ENCODE measurements at regions not wholly inside any gene's neighbourhood (a gene's known extent, or its start where the extent isn't known, plus 50 kb on each side); places are given as distances from the start of the nearest gene placed in this dataset.

DNA sequence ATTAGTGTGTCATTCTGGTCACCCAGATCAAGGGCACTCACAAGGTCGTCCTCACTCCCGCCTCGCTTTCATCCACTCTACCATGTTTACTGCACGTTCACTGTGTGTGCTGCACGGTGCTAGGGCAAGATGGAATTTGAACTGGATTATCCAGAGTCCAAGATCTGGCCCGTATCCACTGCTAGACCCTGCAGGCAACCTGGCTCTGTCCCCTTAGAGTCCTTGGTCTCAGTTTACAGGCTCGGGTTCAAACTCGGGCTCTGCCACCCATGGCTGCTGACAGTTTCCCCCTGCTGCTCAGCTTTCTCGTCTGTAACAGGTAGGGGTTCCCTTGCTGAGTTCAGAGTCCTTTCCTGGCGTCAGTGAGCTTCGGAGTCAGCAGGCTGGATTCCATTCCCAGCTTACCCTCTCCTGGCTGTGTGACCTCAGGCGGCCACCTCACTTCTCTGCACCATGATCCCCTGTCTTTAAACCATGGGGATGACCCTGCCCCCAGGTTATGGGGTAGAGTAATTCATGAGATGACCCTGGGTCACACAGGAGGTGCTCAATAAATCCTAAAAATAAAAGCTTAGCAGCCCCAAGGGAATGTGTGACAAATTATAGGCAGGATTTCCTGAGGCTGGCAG is 79.6 kb upstream of the SLC6A6 start:
- Histone ChIP-seq H3F3A (ENCODE audit: insufficient read depth, low read length) (no peaks in the 10 kb centered on the region), H3K4me3 (ENCODE audit: low read length) (no peak overlapping the region), H3K27me3 (replicated peaks; ENCODE audit: insufficient read depth, low read length) (peaks cover 11% of the 10 kb centered on the region; the same call in 1 of the 2 replicates), H3K79me2 (ENCODE audit: low read length) (no peaks in the 10 kb centered on the region), H2AFZ (ENCODE audit: low read length) (no peak overlapping the region), H3K27ac (ENCODE audit: low read length) (no peak overlapping the region), H3K9ac (ENCODE audit: low read length) (no peak overlapping the region), H4K20me1 (ENCODE audit: insufficient read depth, low read length) (no peaks in the 10 kb centered on the region), H3K4me2 (ENCODE audit: low read depth, low read length) (no peak overlapping the region), H3K36me3 (replicated peaks; ENCODE audit: insufficient read depth, low read length) (no peaks in the 10 kb centered on the region), H3K9me3 (replicated peaks; ENCODE audit: insufficient read depth, low read length) (no peaks in the 10 kb centered on the region), H3K4me1 (ENCODE audit: low read length) (no peaks in the 10 kb centered on the region), H3K9me2 (replicated peaks; ENCODE audit: insufficient read depth, low read length) (no peaks in the 10 kb centered on the region)
- TF ChIP-seq EZH2 (optimal IDR thresholded peaks at IDR 0.05; ENCODE audit: low read depth, low read length) (no peak), EZH2phosphoT487 (IDR thresholded peaks at IDR 0.05; ENCODE audit: low read length) (no peak)
- TF ChIP-seq, protein P1, sequence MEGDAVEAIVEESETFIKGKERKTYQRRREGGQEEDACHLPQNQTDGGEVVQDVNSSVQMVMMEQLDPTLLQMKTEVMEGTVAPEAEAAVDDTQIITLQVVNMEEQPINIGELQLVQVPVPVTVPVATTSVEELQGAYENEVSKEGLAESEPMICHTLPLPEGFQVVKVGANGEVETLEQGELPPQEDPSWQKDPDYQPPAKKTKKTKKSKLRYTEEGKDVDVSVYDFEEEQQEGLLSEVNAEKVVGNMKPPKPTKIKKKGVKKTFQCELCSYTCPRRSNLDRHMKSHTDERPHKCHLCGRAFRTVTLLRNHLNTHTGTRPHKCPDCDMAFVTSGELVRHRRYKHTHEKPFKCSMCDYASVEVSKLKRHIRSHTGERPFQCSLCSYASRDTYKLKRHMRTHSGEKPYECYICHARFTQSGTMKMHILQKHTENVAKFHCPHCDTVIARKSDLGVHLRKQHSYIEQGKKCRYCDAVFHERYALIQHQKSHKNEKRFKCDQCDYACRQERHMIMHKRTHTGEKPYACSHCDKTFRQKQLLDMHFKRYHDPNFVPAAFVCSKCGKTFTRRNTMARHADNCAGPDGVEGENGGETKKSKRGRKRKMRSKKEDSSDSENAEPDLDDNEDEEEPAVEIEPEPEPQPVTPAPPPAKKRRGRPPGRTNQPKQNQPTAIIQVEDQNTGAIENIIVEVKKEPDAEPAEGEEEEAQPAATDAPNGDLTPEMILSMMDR (IDR thresholded peaks at IDR 0.05; ENCODE audit: low read length), result no peak
- DNase-seq, result no peak

DNA sequence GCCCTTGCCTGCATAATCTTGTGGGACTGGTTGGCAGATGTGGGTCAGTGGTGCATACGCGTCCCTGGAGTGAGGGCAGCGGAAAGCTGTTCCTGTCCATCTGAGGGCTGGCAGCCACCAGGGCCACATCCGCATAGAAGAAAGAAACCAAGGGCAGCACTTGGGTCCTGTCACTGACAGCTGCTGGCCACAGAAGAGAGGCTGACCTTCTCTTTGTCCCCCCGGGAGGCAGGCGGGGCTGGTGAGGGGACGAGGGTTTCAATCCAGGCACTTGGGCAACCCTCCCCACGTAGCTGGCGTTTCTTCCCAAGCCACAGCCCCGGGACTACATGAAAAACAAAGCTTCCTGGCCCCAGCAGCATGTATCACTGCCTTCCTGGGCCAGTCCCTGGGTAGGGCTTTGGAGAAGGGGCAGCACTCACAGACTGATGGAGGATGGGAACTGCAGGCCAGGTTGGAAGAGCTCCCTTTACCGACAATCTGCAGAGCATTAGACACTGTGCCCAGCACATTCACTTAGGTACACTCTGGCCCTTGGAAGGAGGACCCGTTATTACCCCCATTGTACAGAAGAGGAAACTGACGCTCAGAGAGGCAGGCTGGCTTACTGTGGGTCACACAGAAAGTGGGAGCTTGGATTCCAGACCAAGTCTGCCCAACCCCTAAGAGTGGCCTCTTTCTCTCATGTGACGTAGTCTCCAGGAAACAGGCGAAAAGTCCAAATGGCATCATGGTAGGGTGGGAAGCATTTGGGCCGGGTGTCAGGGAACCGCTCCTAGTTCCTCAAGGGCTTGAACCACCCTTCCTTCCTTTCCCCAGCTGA is 78.8 kb upstream of the SLC6A6 start:
- no peaks in the 10 kb centered on the region for H3K9me2 ChIP-seq (replicated peaks; ENCODE audit: insufficient read depth, low read length)
- DNase-seq, result no peak
- H3K27ac ChIP-seq (ENCODE audit: low read length), result no peak overlapping the region
- H3K4me3 ChIP-seq (ENCODE audit: low read length), result no peak overlapping the region
- peaks cover 11% of the 10 kb centered on the region; the same call in 1 of the 2 replicates for H3K27me3 ChIP-seq (replicated peaks; ENCODE audit: insufficient read depth, low read length)
- no peaks in the 10 kb centered on the region for H3K4me1 ChIP-seq (ENCODE audit: low read length)
- no peaks in the 10 kb centered on the region for H3K9me3 ChIP-seq (replicated peaks; ENCODE audit: insufficient read depth, low read length)
- no peak overlapping the region for H2AFZ ChIP-seq (ENCODE audit: low read length)
- no peaks in the 10 kb centered on the region for H3K79me2 ChIP-seq (ENCODE audit: low read length)
- H3K9ac ChIP-seq (ENCODE audit: low read length), result no peak overlapping the region
- no peak overlapping the region for H3K4me2 ChIP-seq (ENCODE audit: low read depth, low read length)
- H3K36me3 ChIP-seq (replicated peaks; ENCODE audit: insufficient read depth, low read length), result no peaks in the 10 kb centered on the region
- no peaks in the 10 kb centered on the region for H4K20me1 ChIP-seq (ENCODE audit: insufficient read depth, low read length)
- TF ChIP-seq, protein P1 (IDR thresholded peaks at IDR 0.05; ENCODE audit: low read length), result no peak
- TF ChIP-seq EZH2phosphoT487 (IDR thresholded peaks at IDR 0.05; ENCODE audit: low read length) (no peak), EZH2 (optimal IDR thresholded peaks at IDR 0.05; ENCODE audit: low read depth, low read length) (no peak)
- no peaks in the 10 kb centered on the region for H3F3A ChIP-seq (ENCODE audit: insufficient read depth, low read length)

DNA sequence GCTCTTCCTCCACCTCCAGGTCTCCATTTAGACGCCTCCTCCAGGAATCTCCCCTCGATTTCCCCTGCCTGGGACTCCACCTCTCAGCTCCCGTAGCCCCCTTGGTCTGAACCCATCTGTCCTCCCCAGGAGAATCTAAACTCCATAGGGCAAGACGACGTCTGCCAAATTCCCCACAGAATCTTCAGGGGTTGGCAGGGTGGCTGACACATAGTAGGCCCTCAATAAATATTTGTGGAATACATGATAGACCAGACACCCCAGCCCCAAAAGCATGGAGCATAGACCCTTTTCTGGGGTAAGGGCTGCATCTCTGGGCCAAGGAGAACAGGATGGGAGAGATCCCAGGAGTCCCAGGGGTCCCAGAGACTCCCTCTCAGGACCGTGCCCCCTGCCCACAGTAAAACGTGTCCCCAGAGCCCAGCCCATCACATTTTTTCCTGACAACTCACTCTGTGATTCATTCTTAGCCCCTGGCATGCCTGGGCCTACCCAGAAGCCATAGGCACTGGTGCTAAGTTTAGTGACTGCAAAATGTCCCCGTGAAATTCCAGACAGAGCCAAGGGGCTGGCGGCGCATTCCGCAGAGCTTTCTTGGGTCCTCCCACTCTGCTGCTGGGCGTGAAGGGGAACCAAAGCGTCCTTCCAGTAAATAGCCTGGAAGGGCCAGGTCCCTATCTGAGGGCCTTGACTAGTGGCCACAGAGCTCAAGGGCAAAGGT is 78.0 kb upstream of the SLC6A6 start:
- H3K27ac ChIP-seq (ENCODE audit: low read length), result no peak overlapping the region
- TF ChIP-seq, protein P1 (IDR thresholded peaks at IDR 0.05; ENCODE audit: low read length), result no peak
- TF ChIP-seq EZH2phosphoT487 (IDR thresholded peaks at IDR 0.05; ENCODE audit: low read length) (no peak), EZH2 (optimal IDR thresholded peaks at IDR 0.05; ENCODE audit: low read depth, low read length) (no peak)
- no peak overlapping the region for H2AFZ ChIP-seq (ENCODE audit: low read length)

More for the DNA sequence above, 78.0 kb upstream of the SLC6A6 start:
- Histone ChIP-seq H3K4me3 (ENCODE audit: low read length) (no peak overlapping the region), H3K36me3 (replicated peaks; ENCODE audit: insufficient read depth, low read length) (no peaks in the 10 kb centered on the region), H3K4me1 (ENCODE audit: low read length) (no peaks in the 10 kb centered on the region), H4K20me1 (ENCODE audit: insufficient read depth, low read length) (no peaks in the 10 kb centered on the region), H3K4me2 (ENCODE audit: low read depth, low read length) (no peak overlapping the region), H3K79me2 (ENCODE audit: low read length) (no peaks in the 10 kb centered on the region), H3K9me3 (replicated peaks; ENCODE audit: insufficient read depth, low read length) (no peaks in the 10 kb centered on the region), H3K9me2 (replicated peaks; ENCODE audit: insufficient read depth, low read length) (no peaks in the 10 kb centered on the region), H3K27me3 (replicated peaks; ENCODE audit: insufficient read depth, low read length) (peaks cover 11% of the 10 kb centered on the region; the same call in 1 of the 2 replicates), H3K9ac (ENCODE audit: low read length) (no peak overlapping the region), H3F3A (ENCODE audit: insufficient read depth, low read length) (no peaks in the 10 kb centered on the region)
- no peak for DNase-seq

Measured in MM.1S (cell line).